ENCODE measurements at regions not wholly inside any gene's neighbourhood (a gene's known extent, or its start where the extent isn't known, plus 50 kb on each side); places are given as distances from the start of the nearest gene placed in this dataset.
A peak's percentile ranks its signal among the peaks of the same experiment; 100 is the strongest.
"Not testable (repeated sequence)": the region's sequence is repeated elsewhere in the genome, so short reads cannot be mapped to it uniquely, and the experiment has no call there.

DNA sequence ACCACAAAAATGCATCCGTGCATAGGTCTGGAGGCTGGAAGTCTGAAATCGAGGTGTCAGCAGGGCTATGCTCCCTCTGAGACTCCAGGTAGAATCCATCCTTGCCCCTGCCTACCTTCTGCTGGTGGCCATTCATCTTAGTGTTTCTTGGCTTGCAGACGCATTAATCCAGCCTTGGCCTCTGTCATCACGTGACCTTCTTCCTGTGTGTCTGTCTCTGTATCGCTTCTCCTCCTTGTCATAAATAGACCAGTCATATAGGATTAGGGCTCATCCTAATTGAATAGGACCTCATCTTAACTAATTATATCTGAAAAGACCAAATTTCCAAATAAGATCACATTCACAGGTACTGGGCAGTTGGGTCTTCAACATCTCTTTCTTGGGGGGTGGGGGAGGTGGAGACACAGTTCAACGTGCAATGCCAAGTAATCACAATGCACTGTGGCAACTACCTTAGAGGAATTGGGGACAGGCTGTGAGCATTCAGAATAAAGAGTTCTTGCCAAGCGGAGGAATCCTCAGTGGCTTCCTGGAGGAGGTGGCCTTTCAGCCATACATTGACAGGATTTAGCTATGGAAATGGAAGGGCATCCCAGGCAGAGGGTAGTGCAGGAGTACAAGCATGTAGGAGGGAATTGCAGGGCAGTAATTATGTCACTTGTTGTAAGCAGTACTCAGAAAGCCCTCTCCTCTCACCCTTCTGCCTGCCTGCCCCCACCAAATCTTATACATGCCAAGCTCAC is 96.2 kb upstream of the SYT13 start:
- no peak for DNase-seq

DNA sequence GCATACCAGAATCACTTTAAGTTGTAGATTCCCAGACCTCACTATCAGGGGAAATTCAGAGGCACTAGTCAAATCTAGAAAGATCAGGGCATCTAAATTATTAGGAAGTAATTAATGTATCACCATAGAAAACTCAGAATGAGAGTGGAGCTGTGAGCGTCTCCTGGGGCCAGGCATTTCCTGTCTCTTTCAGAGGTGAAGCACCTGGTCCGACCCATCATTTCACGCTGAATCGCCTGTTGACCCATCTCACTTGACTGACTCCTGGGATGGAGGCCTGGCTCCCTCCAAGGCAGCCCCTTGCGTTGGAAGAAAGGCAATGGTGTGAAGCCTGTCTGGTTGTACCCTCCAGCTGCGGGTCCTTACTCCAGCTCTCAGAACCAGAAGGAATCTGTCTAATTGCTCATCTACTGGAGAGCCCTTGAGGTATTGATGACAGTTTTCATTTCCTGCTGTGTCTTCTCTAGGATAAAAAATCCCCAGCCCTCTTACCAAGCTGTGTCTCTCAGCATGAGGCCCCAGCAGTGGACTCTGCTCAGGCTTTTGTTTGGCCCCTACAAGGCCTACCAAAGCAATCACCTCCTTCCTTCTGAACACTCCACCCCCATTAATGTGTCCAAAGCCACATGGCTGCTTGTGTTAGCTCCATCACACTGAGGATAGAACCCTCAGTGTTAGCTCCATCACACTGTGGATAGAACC is 93.2 kb upstream of the SYT13 start:
- no peak for DNase-seq

DNA sequence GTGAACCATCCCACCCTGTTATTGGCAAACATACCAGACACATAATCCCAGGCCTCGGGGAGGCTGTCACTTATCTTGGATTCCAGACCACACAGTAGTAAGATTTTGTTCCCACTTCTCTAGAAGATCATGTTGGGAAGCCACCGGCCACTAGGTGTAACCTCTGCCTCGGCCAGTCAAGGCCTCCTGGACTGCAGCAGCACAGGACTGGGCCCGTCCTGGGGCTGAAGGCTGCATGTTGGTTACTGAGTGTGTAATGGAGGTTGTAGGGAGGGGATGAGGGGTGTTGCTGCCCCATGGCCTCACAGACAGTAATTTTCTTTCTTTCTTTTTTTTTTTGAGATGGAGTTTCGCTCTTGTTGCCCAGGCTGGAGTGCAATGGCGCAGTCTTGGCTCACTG is 92.4 kb upstream of the SYT13 start:
- DNase-seq, result no peak

DNA sequence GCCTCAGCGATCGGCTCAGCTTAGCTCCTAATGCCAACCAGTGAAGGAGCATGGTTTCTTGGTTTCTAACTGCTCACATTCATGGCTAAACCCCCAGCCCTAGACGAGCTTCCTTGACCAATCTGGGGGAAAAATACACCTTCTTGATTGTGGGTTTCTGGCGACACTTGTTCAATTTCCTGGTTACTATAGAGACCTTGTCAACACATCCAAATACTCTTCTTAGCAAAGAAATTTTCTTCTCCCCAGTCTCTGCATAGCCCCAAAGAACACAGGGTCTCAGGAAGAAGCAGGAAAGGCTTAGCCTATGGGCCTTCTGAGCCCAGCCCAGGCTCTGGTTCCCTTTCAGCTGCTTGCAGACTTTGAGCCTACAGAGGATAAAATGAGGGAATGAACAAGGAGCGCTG is 88.5 kb upstream of the SYT13 start:
- DNase-seq, result no peak

DNA sequence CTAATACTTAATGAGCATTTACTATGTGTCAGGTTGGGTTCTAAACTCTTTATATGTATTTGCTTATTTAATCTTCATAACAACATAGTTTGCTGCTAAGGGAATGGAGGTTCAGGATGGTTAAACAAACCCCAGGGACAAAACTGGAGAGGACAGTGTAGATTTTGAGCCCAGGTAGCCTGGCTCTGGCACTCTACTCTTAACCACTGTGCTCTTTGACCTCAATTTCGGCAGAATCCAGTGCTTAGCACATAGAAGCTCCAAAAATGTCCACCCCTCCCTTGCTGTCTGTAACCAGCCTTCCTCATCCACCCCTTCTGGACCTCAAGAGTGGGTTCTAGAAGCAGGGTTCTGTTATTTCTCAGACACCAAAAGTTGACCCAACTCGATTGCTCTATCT is 88.0 kb upstream of the SYT13 start:
- DNase-seq, result no peak

DNA sequence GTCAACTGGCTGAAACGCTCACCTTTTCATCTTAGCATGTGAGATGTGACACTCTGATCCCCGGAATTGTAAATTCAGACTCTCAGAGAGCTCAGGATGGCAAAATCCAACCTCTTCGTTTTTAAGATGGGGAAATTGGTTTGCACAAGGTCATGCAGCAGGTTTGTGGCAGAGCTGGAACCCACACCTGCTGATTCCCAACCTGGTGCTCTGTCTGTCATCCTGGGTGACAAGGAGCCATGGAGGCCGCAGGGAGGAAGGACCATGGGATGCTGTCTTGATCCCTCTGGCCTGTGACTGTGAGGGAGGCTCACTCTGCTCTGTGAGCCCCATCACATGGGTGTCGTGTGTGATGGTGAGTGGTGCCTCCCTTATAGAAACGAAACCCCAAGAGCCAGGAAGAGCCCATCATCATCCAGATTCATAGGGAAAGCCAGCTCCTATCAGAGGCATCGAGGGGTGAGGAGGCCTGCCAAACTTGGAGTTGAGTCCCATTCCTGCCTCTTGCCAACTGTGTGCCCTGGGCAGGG is 87.4 kb upstream of the SYT13 start:
- no peak for DNase-seq

DNA sequence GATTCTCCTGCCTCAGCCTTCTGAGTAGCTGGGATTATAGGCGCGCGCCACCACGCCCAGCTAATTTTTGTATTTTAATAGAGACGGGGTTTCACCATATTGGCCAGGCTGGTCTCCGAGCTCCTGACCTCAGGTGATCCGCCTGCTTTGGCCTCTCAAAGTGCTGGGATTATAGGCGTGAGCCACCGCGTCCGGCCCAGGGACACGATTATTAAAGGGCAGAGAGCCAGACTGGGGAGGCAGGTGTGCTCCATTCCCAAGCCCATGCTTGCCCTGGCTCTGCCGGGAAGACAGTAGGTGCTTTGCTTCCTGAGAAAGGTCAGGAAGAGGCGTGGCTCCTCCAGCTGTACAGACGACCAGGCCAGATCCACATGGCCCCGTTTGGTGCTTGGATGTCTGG is 86.3 kb upstream of the SYT13 start:
- not testable (repeated sequence) for DNase-seq

DNA sequence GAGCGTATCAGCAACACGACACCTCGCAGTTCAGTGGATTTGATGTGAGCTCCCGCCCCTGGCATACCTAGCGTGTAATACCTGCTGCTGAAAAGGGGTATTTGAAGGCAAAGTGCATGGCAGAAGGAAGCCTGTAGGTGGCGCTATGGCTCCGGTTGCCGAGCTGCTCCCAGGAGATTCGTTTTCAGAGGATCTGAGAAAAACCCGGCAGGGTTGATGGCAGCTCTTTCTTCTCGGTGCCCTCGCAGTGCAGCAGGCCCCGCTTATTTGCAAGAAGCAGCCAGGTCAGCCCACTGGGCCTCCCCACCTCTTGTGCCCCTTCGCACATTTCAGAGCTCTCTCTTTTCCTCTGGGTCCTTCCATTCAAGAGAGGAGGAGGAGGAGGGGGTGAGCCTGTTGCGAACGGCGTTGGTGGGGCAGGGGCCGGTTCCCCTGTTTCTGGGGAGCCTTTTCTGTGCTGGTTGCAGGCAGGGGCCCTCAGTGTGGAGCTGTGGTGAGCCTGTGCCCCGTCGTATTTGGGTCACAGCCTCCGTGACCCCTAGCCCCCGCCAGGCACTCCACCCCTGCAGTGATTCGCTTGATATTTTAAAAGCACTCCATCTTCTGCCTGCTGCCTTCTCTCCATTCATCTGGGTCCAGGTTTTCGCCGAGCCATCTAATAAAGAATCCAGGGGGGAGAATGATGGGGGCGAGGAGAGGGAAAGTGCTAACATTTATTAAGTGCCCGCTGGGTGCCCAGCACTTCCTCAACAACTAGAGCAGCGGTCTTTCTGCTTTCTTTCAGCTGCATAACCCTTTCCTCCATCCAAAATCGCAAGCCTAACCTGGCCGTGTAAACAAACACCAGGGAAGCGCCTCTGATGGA is 85.3 kb upstream of the SYT13 start:
- peak; percentile 60 for DNase-seq

DNA sequence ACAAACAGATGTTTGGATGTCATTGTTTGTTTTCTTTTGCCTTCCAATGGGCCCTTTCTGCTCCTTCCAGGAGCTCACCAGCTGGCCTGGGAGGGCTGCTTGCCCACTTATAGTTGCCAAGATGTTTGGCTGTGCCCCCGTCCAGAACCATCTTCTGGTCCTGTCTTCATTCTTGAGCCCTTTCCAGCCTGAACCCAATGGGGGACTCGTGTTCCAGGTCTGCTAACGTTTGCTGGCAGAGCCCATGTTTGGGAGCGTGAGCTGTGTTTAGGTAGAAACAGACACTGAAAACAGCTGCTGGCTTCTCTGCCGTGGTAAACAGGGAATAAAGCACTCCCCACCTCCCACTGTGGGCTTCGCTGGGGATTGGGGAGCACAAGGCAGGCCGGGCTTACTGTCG is 83.2 kb upstream of the SYT13 start:
- no peak for DNase-seq

DNA sequence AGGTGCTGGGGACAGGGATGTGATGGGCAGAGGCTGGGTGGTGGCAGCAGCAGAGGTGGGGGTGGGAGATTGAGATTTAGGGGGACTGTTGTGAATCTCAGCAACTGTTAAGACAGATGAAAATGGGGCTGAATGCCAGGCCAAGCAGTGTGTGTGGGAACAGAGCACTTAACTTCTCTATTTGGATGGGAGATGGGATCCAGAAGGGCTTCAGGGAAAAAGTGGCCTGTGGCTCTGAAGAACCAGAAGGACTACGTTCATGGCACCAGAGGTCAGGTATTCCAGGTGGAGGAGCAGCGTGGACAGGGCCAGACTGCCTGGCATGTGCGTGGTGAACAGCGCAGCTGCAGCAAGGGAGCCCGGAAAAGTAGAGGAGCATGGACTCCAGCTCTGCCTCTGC is 82.6 kb upstream of the SYT13 start:
- DNase-seq, result no peak

DNA sequence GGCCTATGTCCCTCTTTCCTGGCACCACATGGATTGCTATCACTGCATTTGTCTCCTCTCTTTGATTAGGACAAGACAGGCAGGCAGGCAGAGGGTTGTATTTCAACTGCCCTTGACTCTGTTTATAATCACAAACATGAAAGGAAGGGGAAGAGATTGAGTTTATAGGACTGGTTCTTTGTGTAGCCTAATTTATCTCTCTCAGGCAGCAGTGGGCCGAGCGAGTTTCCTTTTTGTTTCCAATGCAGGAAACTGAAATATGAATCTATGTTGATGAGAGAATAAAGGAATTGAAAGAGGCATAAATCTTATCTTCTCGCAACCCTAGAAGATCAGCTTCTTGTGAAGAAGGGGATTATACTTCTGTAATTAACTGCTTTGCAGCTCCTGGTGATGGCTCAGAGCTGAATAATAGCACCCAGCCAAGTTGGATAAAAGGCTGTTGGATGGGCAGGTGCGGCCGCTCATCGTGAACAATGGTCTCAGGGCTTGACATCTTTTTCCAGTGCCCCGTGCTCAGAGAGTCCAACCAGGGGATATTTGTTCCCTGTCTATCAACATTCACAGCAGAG is 80.6 kb upstream of the SYT13 start:
- no peak for DNase-seq

DNA sequence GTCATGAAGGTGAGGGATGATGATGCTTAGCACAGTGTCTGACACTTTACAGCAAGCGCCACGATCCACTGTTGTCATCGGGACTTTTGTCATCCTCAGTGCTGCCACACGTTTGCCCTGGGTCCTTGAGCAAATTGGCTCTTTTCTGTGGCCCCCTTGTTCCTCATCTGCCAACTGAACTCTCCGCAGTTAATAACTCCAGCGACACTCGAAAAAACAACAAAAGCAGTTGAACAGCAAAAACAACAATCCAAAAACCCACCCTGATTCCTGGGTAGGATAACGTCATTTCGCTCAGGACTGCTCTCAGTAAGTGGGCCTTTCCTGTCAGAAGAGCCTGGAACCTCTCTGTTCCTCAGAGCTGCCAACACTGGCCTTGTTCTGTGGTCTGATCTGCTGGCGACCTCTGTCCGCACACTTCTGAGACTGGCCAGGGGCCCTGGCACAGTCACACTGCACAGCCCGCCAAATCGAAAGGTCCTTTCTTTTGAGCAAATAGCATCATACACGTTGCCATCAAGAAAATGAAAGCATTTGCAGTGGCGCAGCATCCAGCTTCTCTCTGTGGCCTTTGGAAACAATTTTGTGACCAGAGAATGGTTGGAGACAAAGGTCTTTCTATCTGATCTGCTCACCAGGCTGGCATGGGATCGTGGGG is 79.9 kb upstream of the SYT13 start:
- no peak for DNase-seq

DNA sequence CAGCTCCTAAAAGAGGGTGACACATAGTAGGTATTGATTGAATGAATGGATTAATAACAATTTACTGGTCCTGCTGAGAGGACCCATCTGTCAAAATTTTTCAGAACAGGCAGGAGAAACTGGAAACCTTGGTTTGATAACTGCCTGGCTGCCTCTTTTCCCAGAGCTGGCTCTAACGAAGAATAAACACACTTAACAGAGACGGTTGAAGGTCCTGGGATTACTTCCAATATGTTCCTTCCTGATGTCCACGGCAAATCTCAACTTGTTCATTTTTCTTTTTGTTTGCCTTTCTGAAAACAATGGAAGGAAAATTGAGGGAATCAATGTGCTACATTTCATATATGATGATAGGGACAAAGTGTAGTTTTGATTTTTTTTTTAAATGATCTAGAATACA is 76.5 kb upstream of the SYT13 start:
- DNase-seq, result no peak

DNA sequence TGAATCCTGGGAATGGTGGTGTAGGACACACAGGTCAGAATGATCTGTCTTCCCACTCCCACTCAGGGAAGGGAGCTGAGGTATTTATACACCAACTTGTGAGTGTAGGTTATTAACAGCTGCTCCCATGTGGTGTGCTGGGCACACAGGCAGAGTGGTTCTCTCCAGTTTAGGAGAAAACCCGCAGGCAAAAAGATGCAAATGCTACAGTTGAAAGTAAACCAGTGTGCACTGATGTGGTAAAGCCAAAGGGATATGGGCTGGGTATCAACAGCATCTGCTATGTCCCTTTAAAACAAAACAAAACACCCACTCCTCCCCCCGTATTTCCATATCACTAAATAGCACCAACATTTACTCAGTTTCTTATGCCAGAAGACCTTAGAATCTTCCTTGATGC is 75.4 kb upstream of the SYT13 start:
- DNase-seq, result no peak

DNA sequence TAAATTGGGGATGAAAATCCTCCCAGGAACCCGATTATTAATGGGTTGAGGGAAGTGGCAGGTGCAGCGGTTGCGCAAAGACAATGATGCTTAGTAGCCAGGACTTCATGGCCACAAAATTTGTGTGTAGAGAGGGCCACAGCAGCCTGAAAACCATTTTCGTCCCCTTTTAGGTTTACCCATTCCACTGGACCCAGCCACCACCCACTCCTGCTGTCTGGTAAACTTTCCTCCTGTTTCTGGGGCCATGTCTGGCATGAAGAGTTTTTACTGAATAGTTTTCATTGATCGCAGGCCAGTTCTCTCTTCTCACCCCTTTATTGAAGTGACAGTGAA is 69.5 kb upstream of the SYT13 start:
- DNase-seq, result no peak

DNA sequence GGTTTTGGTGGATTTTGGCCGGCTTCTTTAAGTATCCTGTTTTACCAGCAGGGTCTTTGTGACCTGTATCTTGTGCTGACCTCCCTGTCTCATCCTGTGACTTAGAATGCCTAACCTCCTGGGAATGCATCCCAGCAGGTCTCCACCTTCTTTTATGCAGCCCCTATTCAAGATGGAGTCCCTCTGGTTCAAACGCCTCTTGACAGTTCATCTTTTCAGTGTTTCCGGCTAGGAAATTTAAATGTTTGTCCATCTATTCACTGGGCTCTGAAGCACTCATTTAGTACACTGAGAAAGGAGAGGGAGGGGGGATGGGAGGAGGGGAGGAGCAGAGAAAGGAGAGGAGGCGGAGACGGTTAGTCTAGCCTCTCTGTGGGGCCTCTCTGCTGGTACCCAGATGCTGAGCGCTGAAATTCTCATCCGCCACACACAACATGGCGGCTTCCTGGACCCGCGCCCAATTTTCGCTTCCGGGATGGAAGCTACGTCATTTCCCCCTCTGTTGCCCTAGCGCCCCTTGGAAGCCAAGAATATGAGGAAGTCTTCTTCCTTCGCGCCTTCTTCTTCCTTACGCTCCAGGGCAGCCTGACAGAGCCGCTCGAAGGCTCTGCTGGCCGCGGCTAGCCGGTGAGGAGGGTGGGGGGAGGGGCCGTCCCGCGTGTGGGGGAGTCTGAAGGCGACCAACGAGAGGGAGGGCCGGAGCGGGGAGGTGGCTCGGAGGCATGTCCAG is 69.0 kb upstream of the SYT13 start:
- DNase-seq, result peak; percentile 88

DNA sequence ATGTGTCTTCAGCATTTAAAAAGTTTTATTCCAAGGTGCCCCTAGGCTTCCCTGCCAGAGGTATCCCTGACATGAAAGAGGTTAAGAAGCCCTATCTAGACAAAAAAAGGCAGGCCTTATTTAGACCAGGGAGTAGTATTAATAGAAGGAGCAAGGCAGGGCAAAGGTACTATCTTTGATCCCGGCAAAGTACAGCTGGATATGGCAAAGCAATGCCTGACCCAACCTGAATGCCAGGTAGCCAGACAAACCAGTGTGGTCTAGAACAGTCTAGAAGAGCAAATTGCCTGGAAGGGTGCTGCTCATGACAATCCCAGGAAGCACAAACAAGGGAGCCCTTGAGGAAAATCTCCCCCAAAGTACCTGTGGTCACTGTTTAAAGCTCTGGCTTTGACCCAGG is 62.6 kb upstream of the SYT13 start:
- DNase-seq, result no peak

DNA sequence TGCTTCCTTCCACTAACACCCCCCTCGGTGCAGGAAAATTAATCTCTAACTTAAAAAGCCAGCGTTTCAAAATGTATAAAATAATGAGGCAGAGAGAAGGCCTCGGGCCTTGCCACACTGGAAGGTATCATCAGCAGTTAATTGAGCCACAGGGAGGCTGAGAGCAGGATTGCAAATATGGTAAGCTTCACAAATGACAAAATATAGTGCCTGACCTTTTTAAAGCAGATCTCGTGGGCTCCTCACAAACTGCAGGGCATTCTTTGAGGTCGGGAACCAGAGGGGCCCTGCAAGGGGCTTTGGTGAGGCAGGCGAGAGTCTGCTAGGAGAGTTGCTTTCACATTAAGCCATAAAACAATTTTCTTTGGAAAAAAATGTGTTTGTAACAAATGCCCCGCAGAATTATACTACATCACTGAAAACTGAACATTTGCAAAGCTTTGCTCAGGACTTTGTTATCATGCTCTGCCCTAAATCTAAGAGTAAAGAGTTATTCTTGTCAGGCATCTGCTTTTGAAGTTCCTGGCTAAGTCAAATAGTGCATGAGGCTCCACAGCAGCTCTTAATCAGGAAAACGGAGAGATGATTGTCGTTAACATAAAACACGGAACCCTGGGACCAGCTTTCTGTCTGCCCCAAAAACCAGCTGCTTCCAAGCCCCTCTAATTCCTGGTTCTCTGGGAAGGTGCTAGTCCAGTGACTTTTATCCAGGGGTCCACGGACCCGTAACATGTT is 61.4 kb upstream of the SYT13 start:
- no peak for DNase-seq

DNA sequence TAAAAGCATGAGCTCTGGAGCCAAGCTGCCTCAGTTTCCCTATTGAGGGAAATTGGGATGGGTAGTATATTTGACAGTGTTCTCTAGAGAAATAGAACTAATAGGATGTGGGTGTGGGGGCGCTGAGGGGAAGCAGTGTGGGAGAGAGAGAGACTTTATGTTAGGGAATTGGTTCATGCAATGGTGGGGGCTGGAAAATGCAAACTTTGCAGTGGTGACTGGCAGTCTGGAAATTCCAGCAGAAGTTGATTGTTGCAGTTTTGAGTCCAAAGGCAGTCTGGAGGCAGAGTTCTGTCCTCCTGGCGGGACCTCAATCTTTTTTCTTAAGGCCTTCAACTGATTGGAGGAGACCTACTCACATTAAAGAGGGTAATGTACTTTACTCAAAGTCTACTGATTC is 59.4 kb upstream of the SYT13 start:
- no peak for DNase-seq

DNA sequence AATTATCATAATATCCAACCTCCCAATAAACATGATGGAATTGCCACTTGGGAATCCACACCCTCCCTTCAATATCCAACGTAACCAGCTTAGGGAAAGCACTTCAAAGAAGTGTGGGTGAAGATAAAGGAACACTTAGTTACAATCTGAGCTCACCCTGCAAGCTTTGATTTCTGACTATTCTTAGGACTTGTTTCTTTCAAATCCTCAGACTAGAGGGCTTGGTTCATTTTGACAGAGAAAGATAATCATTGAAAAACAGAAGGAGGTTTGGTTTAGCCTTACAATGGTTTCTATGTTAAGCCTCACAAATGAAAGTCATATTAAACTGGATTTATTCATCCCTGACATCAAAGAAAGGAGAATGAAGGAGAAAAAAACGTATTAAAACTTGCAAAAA is 57.9 kb upstream of the SYT13 start:
- no peak for DNase-seq

DNA sequence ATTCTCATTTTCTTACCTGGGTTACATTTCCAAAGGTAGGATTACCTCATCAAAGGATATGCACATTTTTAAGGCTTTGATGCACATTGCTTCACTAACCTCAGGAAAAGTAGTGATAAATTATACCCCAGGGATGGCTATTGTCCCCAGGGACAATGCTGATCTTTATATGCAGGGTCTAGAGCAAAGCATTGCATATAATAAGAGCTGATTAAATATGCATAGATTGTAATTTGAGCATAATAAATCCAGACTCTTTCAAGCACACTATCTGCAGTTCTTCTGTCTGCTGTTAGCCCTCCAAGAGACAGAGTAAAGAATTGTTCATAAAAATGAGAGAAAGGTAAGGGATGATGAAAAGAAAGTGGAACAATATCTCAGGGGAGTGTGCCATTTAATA is 57.3 kb upstream of the SYT13 start:
- no peak for DNase-seq

All from hematopoietic multipotent progenitor cell treated with erythropoietin and hydrocortisone succinate and interleukin-3 and kit ligand, for 8 days (in vitro differentiated cells).